ENCODE measurements at regions not wholly inside any gene's neighbourhood (a gene's known extent, or its start where the extent isn't known, plus 50 kb on each side); places are given as distances from the start of the nearest gene placed in this dataset.

DNA sequence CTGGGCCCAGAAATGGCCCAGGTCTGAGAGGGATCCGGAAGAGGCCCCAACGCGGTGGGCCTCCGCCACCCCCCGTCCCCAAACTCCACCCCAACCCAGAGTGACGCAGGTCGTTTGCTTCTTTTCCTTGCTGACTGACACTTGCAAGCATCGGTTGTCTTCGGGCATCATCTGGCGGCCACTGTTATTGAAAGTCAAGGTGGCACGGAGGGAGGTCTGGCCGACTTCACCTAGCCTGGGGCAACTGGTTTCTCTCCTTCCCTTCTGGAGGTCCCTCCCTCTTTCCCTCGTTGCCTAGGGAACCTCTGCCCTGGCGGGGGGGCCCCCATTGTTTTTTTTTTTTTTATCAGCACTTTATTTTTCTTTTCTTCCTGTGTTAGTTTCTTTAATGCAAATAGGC lies 241.8 kb downstream of the ALG10 start:
- TF ChIP-seq, protein P1, sequence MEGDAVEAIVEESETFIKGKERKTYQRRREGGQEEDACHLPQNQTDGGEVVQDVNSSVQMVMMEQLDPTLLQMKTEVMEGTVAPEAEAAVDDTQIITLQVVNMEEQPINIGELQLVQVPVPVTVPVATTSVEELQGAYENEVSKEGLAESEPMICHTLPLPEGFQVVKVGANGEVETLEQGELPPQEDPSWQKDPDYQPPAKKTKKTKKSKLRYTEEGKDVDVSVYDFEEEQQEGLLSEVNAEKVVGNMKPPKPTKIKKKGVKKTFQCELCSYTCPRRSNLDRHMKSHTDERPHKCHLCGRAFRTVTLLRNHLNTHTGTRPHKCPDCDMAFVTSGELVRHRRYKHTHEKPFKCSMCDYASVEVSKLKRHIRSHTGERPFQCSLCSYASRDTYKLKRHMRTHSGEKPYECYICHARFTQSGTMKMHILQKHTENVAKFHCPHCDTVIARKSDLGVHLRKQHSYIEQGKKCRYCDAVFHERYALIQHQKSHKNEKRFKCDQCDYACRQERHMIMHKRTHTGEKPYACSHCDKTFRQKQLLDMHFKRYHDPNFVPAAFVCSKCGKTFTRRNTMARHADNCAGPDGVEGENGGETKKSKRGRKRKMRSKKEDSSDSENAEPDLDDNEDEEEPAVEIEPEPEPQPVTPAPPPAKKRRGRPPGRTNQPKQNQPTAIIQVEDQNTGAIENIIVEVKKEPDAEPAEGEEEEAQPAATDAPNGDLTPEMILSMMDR (IDR thresholded peaks at IDR 0.05) = no peak
- no peak for TF ChIP-seq EZH2 (IDR thresholded peaks at IDR 0.05)
- TF ChIP-seq EZH2phosphoT487 (IDR thresholded peaks at IDR 0.05) = no peak
